Bone marrow (tissue), 2 donors: ENCODE measurements at regions not wholly inside any gene's neighbourhood (a gene's known extent, or its start where the extent isn't known, plus 50 kb on each side); places are given as distances from the start of the nearest gene placed in this dataset.

Experiments used
- DNase-seq, 2 donors: peaks; one replicate each; lab custom pipeline; 2025; lab: John Stamatoyannopoulos, UW

DNA sequence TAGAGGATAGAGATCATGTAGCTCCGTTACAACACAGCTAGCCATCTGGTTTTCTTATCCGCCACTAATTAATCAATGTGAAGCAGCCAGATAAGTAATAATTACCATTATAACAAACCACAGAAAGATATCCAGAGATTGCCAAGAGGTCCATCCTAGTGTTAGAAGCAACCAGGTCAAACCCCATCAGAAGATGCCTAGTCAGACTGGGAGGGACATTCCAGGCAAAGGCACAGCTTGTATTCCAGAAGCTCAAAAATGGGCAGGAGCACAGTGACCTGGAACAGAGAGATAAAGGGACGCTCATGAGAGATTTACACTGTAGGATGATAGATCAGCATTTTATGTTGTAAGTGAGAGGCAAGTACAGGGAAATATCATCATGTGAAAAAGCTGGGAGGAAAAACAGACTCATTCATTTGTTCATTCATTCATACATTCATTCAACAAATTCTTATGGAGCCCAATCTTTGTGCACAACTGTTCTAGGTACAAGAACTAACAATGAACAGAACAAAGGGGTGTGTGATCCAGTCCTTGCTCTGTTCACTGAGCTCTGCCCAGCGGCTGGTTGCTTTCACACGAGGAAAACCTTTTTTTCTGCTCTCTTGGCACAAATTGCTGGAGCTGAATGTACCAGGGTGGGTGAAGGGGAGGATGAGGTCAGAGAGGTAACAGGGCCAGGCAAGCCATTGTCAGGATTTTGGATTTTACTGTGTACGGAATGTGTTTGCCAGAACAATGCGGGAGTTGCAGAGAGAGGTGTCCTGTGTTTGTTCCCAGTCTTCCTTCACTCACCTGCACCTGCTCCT lies 240.8 kb upstream of the FGGY start:
- DNase-seq = no peak

- DNase-seq = no peak
These were observed 239.6 kb upstream of the FGGY start for GRCh38 chr1:59057211-59057694.

GRCh38 chr1:59057796-59058195 lies 239.1 kb upstream of the FGGY start:
- no peak for DNase-seq

DNA sequence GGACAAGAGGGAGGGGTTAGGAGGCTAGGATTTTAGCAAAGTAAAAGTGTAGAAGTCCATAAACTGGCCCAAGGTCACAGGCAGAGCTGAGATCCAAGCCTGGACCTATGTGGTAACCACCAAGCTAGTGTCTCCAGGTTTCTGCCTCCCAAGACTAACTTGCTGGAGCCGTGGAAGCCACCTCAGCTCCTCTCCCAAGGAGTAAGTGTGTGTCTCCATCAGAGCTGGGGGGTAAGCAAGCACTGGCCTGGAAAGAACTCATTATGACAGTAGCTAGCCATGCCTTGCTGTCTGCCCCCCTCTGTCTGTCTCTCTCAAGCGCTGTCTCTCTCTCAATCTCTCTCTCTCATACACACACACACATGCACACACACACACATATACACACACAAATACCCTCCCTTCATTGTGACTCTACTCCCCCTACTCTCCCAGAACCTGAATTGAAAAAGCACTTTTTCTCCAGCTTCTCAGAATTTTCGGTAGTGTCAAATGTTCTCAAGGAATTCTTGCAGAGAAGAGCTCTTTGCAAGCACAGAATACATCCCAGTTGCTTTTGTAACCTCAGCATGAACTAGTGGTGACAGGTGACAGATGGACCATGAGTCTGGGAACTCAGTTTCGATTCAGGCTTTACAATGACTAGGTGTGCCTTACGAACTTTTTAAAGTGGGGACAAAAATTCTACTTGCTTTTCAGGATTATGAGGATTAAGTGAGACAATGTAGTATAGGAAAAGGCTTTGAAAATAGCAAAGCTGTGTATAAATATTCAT lies 238.0 kb upstream of the FGGY start:
- no peak for DNase-seq

- DNase-seq = no peak
These were observed 235.0 kb upstream of the FGGY start for GRCh38 chr1:59061876-59062275.

DNA sequence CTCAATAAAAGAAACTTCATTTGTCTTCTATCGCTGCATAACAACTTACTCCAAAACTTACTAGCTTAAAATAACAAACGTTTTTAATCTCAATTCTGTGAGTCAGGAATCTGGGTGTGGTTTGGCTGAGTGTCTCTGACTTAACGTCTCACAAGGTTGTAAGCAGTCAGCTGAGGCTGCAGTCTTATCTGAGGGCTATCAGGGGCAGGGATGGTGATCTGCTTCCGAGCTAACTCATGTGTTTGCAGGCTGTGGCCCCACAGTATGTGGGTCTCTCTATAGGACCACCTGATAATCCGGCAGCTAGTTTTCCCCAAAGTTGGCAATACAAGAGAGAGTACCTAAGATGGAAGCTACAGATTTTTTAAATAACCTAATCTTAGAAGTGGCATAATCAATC lies 234.2 kb upstream of the FGGY start:
- DNase-seq = no peak

- DNase-seq = peak in 1 of 2 donors; percentile 68
These were observed 233.4 kb upstream of the FGGY start for GRCh38 chr1:59063501-59063900.

DNA sequence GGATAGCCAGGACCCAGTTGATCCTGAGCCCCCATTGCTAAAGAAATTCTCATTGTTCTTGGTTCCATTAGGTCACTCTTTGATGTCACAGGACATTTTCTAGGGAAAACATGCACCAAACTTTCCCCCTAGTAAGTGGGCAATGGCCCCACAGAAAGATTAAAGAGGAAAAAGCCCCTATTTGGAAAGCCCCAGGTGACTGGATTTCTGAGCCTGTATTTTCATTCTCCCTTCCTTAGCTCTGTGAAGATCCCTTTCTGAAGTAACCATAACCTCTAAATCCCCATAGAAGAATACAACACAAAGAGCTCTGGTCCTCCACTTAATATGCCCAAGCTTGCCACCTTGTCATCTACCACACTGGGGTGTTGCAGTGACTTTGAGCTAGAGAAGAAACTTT lies 232.3 kb upstream of the FGGY start:
- DNase-seq = no peak

- DNase-seq = no peak
These were observed 230.7 kb upstream of the FGGY start for GRCh38 chr1:59066236-59066635.

- DNase-seq = no peak
These were observed 226.3 kb upstream of the FGGY start for GRCh38 chr1:59070610-59071009.

DNA sequence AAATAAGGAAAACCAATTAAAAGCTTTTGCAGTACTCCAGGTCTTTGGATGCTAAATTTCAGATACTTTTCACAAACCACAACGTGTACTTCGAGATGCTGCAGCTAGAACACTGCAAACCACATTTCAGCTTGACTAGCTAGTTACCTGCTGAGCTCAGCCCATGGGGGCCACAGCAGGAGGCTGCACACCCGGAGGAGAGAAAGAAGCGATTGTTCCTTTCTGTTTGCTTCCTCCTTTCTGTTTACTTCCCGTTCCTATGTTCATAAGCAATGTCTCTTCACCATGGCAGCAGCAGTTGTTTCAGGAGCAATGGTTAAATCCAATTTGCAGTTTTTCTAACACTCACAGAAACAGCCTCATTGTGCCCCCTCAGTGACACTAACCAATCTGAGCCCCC lies 225.6 kb upstream of the FGGY start:
- DNase-seq = peak in 1 of 2 donors; percentile 49

DNA sequence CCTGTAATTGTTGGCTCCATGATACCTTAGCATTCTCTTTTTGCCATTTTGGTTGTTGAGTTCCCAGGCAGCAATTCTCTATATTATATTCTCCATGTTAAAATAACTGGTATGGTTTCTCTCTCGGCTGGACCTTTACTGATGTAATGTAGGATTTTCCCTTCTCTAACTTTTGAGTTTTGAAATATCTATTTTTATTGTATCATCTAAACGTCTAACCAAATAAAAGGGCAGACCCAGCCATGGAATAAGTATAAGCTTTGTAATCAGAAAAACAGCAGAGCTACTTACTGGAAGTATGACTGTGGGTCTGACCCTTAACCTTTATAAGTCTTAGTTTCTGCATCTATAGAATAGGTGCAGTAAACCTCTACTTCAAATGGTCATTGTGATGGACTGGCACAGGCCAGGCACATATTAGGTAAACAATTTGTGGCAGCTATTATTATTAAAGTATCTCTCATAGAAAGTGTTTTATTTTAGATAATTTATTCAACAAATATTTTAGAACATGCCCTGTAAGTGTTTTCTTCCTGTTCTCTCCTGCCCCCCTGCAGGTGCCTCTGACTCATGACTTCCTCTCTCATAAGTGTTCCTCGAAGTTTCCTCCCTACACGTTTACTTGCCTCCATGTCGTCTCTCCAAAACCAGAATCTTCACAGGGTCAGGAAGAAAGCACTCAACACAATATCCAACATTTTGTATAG lies 224.9 kb upstream of the FGGY start:
- DNase-seq = peak in 1 of 2 donors; percentile 39

DNA sequence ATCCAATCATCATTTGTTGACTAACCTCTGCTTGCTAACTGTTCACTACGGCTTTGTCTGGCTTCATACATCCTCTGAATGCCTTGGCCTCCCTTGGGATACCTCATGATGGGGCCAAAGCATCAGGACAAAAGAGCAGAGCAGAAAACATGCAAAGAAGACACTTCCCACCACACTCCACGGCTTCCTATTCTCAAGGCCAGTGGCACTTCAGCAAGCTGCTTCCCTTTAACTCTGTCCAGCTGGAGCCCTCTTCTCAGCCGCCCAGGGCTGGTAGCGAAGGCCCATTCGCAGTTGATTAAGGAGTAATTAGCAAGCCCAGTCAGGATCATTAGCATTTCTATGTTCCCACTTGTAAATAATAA lies 224.3 kb upstream of the FGGY start:
- DNase-seq = no peak

DNA sequence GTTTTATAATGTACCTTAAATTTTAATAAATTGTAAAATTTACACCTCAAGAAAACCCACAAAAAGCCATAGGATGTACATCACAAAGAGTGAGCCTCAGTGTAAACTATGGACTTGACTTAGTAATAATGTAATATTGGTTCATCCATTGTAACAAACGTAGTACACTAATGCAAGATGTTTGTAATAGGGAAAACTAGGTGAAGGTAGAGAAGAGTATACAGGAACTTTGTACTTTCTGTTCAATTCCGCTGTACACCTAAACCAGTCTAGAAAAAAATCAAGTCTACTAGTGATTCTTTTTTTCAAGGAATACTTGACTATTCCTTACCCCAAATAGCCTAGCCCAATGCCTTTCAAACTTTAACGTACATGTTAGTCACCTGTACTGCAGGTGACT lies 222.3 kb upstream of the FGGY start:
- DNase-seq = no peak

DNA sequence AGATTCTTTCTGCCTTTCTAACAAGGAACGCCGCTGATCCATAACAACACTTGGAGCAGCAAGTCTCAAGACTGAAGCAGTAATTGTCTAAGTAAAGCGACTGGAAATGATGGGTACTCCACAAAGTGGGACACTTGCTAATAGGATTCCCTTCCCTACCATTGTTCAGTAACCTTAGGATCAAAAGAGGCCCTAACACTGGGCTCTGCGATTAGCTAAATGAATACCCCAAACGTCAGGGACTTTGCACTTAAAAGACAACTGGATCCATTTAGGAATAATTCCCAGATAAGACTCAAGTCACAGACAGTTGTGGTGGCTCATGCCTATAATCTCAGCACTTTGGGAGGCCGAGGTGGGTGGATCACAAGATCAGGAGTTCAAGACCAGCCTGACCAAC lies 221.9 kb upstream of the FGGY start:
- DNase-seq = no peak

GRCh38 chr1:59076612-59077011 lies 220.3 kb upstream of the FGGY start:
- DNase-seq = no peak

DNA sequence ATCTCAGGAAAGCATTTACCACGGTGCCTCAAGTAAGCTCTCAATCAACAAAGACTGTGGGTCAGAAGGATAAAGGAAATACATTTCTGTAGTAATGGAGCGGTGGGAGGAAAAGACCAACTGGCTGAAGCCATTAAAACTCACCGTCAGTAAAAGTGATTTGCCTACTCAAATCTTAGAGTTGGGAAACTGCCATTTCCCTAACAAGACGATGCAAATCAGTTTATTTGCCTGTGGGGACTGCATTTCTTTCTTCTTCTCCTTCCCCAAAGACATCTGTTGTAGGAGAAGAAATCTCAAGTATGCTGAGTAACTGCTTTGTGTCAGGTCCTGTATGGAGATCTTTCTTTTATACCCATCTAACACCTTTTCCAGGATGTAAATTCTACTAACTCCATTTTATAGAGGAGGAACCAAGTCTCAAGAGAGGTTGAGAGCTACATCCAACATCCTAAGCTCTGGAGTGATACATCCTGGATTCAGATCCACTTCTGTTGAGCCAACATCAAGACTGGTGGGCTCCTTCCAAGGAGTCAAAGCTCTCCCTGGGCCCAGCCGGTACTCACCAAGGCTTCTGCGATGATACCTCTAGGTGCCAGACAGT lies 219.3 kb upstream of the FGGY start:
- DNase-seq = no peak

DNA sequence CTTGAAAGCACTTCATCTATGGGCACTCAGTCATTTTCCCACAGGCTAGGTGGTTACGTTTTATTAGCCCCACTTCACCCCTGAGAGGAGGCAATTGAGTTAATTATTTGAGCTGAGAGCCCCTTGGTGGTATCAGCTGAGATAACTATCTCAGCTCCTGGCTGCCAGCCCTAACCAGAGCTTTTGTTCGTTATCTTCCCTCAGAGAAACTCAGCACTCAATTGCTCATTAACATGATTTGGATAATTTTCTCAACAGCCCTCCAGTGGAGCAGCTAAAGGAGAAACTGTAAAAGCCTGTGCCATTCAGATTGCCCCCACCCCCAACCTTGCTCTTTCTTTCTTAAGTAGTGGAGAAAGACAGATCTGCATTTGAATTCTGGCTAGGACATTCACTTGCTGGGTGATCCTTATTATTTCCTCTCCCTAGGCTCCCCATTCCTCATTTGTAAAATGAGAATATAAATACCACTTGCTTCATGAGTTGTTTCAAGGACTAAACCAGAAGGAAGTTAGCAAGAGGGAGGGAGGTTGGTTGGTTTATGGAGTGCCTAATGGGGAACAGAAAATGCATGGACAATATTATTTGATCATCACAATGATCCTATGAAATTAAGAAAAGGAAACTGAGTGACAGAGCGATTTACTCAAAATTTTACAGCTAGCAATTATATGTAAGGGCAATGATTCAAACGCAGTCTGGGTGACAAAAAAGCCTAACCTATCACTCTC lies 218.7 kb upstream of the FGGY start:
- no peak for DNase-seq

GRCh38 chr1:59078866-59079265 lies 218.0 kb upstream of the FGGY start:
- DNase-seq = no peak

DNA sequence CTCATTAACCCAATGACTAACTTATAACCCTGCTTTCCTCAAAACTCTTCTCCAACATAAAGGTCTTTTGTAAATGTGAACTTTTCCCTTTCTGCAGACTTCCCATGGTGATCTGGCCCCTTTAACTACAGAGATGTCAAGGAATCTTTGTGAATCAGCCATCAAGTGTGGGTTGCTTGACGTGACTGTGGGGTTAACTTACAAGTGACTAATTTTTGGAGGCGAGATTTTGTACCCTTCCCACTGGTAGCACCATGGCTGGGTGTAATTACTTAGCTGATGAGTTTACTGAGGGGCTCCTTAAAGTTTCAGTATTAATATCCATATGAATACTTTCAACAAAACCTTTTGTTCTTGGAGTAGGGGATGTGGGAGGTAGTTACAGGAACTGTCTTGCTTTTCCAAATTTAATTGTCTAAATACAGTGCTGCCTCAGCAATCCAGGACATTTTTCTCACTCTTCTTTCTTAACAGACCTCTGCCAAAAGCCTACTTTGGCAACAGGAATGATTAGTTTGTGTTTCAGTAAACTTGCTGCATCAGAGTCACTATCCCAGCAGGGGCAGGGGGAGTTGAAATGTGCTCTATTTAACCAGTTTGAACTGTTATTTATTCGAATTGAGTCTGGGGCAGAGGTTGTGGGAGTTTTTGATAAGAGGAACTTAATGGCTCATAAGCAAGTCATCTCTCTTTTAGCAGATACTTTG lies 217.3 kb upstream of the FGGY start:
- DNase-seq = no peak

GRCh38 chr1:59081181-59081580 lies 215.7 kb upstream of the FGGY start:
- no peak for DNase-seq
